Stimulated activated naive CD4-positive, alpha-beta T cell (primary cell): ENCODE measurements at regions not wholly inside any gene's neighbourhood (a gene's known extent, or its start where the extent isn't known, plus 50 kb on each side); places are given as distances from the start of the nearest gene placed in this dataset.
A peak's percentile ranks its signal among the peaks of the same experiment; 100 is the strongest.

Experiments used
- DNase-seq, 6 experiments: peaks; one replicate each; lab custom pipeline; 2025; lab: John Stamatoyannopoulos, UW

- no peak for DNase-seq
Observed at GRCh38 chr2:241983571-241984270, 114.2 kb downstream of the RTP5 start.

DNA sequence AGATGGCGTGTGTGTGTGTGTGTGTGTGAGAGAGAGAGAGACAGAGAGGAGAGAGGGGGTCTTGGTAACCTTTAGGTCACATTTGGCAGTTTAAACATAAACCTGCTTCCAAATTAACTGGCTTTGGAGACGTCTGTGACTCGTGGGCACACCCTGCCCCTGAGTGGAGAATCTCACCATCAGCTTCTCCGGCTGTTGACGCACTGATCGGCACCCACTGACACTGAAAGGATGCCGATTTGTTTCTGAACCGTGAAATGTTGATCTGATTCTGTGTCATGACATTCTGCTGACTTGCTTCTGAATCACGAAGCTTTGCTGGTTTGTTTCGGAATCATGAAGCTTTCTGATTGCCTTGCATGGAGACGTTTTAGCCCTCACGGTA, 114.7 kb downstream of the RTP5 start:
- DNase-seq, result no peak

GRCh38 chr2:241984658-241985057, 115.1 kb downstream of the RTP5 start:
- DNase-seq, result no peak

DNA sequence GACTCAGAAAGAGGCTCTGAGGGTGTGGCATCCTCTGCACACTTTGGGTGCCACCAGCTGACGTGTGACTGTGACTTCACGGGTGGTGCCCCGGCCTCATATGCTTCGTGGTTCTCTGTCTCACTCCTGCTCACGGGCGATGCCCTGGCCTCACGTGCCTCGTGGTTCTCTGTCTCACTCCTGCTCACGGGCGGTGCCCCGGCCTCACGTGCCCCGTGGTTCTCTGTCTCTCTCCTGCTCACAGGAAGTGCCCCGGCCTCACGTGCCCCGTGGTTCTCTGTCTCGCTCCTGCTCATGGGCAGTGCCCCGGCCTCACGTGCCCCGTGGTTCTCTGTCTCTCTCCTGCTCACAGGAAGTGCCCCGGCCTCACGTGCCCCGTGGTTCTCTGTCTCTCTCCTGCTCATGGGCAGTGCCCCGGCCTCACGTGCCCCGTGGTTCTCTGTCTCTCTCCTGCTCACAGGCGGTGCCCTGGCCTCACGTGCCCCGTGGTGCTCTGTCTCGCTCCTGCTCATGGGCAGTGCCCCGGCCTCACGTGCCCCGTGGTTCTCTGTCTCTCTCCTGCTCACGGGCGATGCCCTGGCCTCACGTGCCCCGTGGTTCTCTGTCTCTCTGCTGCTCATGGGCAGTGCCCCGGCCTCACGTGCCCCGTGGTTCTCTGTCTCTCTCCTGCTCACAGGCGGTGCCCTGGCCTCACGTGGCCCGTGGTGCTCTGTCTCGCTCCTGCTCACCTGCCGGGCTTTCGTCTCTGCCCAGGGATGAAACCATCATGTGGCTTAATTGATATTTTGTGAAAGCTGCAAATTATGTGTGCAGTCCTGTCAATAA, 115.8 kb downstream of the RTP5 start:
- peak; percentile 24 to 82 (median 56) for DNase-seq

- no peak for DNase-seq
Observed at GRCh38 chr2:241985986-241986329, 116.4 kb downstream of the RTP5 start.

GRCh38 chr2:241986836-241987641, 117.5 kb downstream of the RTP5 start:
- DNase-seq, result no peak

GRCh38 chr2:241987726-241988125, 118.2 kb downstream of the RTP5 start:
- no peak for DNase-seq

DNA sequence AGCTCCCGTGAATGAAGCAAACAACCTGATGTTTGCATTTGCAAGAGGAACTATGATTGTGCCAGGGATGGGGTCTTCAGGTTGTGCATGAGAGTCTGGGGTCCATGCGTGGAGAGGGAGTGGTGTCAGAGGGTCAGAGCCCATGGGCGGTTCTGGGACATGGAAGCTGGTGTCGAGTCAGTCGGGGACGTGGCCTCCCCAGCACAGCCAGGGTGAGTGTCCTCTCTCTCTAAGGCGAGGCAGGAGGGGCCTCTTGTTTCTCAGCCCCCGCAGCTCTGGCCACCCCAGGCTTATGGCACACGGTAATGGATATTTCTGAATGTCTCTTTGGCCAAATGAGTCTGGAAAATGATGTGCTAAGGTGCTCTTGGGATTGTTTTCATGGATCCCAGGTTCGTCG, 118.6 kb downstream of the RTP5 start:
- no peak for DNase-seq

- DNase-seq, result no peak
Observed at GRCh38 chr2:241989074-241989473, 119.5 kb downstream of the RTP5 start.

- DNase-seq, result no peak
Observed at GRCh38 chr2:241990466-241990865, 120.9 kb downstream of the RTP5 start.

GRCh38 chr2:241991299-241991698, 121.8 kb downstream of the RTP5 start:
- no peak for DNase-seq

DNA sequence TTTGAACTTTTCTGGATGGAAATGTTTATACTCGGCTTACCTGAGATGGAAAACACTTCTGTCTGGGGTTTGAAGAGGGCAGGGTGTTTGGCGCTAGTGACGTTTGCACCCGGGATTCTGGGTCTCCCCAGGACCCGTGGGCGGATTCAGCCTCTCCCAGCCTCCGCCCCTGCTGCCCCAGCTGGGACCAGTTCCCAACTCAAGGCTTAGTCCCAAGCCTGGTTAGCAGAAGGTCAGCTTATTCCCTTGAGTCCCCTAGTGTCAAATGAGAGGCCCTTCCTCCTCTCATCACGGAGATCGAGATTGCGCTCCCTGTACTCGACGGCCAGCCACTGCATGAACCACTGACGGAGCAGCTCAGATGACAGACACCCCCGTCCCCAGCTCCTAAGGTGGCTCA, 123.2 kb downstream of the RTP5 start:
- DNase-seq, result no peak

- no peak for DNase-seq
Observed at GRCh38 chr2:241993386-241994005, 124.0 kb downstream of the RTP5 start.

DNA sequence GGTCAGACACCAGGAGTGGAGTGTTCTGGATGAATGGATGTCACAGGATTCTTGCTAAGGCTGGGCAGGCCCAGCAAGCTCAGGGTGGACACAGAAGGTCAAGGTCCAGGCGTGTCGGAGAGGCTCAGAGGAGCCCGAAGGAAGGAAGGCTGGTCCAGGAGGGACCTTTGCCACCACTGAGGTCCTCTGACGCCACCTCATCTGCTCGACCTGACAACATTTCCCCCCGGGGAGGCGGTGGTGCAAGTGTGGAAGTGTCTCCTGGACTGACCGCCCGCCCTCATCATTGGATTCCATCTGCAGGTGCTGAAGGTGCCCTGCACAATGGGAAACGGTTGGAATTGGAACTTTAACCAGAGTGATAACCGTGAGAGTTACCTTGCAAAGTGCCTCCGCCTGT, 124.6 kb downstream of the RTP5 start:
- DNase-seq, result no peak

DNA sequence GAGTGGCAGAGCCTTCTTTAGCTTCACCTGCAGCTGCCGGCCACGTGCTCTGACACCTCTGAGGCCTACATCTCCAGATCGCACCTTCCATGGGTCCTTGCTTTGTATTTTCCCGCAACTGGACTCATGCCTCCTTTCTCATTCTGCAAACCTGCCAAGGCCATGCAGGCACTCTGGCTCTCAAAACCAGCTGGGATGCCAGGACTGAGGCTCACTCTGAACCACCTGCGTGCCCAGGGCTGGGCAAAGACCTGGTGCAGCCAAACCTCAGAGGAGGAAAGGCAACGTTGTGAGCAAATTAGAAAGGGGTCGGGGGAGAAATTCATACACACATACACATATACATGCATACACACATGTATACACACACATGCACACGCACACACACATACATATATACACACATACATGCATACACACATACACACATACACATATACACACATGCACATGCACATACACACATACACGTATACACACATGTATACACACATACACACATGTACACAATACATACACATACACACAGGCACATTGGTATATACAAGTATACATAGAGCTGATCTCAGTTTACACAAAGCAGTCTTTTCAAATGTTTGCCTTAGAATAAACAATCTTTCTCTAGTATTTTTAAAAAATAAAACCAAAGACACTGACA, 125.2 kb downstream of the RTP5 start:
- no peak for DNase-seq

DNA sequence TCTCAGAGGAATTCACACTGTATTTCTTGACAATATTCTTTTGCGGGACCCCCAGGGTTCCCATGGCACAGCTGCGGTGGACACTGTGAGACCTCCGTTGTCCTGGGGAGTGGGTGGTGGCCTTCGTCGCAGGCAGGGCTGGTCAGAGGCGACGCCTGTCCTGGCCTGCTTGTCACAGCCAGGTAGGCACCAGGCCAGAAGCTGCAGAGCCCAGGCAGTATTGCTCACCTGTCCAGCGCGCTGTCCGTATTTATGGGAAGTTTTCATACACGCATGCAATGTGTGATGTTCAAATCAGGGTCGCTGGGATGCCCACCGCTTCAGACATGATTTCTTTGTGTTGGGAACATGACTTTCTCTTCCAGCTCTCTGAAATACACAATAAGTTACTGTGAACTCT, 126.6 kb downstream of the RTP5 start:
- DNase-seq, result no peak

GRCh38 chr2:241997017-241997416, 127.5 kb downstream of the RTP5 start:
- no peak for DNase-seq

GRCh38 chr2:241999184-241999583, 129.7 kb downstream of the RTP5 start:
- DNase-seq, result no peak

- no peak for DNase-seq
Observed at GRCh38 chr2:242001853-242002252, 132.3 kb downstream of the RTP5 start.

- peak in 4 of 6 experiments; percentile 17 to 46 (median 32) for DNase-seq
Observed at GRCh38 chr2:242002944-242003343, 133.4 kb downstream of the RTP5 start.

- no peak for DNase-seq
Observed at GRCh38 chr2:242004223-242004901, 134.8 kb downstream of the RTP5 start.
